H9 (cell line): ENCODE measurements at regions not wholly inside any gene's neighbourhood (a gene's known extent, or its start where the extent isn't known, plus 50 kb on each side); places are given as distances from the start of the nearest gene placed in this dataset.

Source experiments
- DNase-seq: peaks from one replicate; pipeline ENCODE4 v3.0.0-alpha.2; 2017
- H2AFZ ChIP-seq: one replicate; pipeline ENCODE4 v1.6.1; 2013; ENCODE audit warnings: mild to moderate bottlenecking, low read length, control low read depth, moderate library complexity
- H2AK5ac ChIP-seq: 2 replicates; pipeline ENCODE4 v1.6.1; 2013; ENCODE audit warnings: low read length, control low read depth, mixed read lengths; ENCODE audit not compliant: insufficient read length
- H2BK120ac ChIP-seq: one replicate; pipeline ENCODE4 v1.6.1; 2013; ENCODE audit warnings: low read depth, mild to moderate bottlenecking, low read length, control low read depth, inconsistent platforms; ENCODE audit not compliant: poor library complexity, severe bottlenecking
- H2BK12ac ChIP-seq: 2 replicates; pipeline ENCODE4 v1.6.1; 2013; ENCODE audit warnings: low read length, control low read depth, mixed read lengths, low read depth; ENCODE audit not compliant: insufficient read length
- H2BK15ac ChIP-seq: 2 replicates; pipeline ENCODE4 v1.6.1; 2013; ENCODE audit warnings: low read depth, low read length, control low read depth
- H2BK20ac ChIP-seq: one replicate; pipeline ENCODE4 v1.6.1; 2013; ENCODE audit warnings: low read depth, mild to moderate bottlenecking, low read length, control low read depth, inconsistent platforms; ENCODE audit not compliant: poor library complexity, severe bottlenecking
- H2BK5ac ChIP-seq: 2 replicates; pipeline ENCODE4 v1.6.1; 2013; ENCODE audit warnings: low read length, control low read depth, mixed read lengths; ENCODE audit not compliant: insufficient read length
- H3K14ac ChIP-seq: 2 replicates; pipeline ENCODE4 v1.6.1; 2013; ENCODE audit warnings: low read length, control low read depth; ENCODE audit not compliant: insufficient read depth
- H3K18ac ChIP-seq: 2 replicates; pipeline ENCODE4 v1.6.1; 2013; ENCODE audit warnings: low read depth, mild to moderate bottlenecking, mixed read lengths, low read length, control low read depth; ENCODE audit not compliant: insufficient read length
- H3K23ac ChIP-seq: 2 replicates; pipeline ENCODE4 v1.6.1; 2013; ENCODE audit warnings: low read length, control low read depth, mixed read lengths, low read depth; ENCODE audit not compliant: insufficient read length
- H3K23me2 ChIP-seq: 2 replicates; pipeline ENCODE4 v1.6.1; 2013; ENCODE audit warnings: low read depth, mild to moderate bottlenecking, mixed read lengths, low read length, control low read depth; ENCODE audit not compliant: insufficient read length, poor library complexity, severe bottlenecking
- H3K27ac ChIP-seq: 2 replicates; pipeline ENCODE4 v1.5.1; 2013; ENCODE audit warnings: low read length, control low read depth, mixed read lengths, low read depth; ENCODE audit not compliant: insufficient read length
- H3K27me3 ChIP-seq: 2 replicates; pipeline ENCODE4 v1.6.1; 2013; ENCODE audit warnings: low read length, control low read depth, inconsistent platforms; ENCODE audit not compliant: insufficient read depth
- H3K4ac ChIP-seq: 2 replicates; pipeline ENCODE4 v1.6.1; 2013; ENCODE audit warnings: low read depth, mild to moderate bottlenecking, control low read depth, inconsistent platforms, low read length, moderate library complexity
- H3K4me1 ChIP-seq: 2 replicates; pipeline ENCODE4 v1.6.1; 2013; ENCODE audit warnings: low read length, control low read depth, inconsistent platforms; ENCODE audit not compliant: insufficient read depth
- H3K4me2 ChIP-seq: 2 replicates; pipeline ENCODE4 v1.6.1; 2013; ENCODE audit warnings: low read length, control low read depth, mixed read lengths; ENCODE audit not compliant: insufficient read length, insufficient read depth
- H3K56ac ChIP-seq: 2 replicates; pipeline ENCODE4 v1.6.1; 2013; ENCODE audit warnings: low read depth, mild to moderate bottlenecking, mixed read lengths, low read length, control low read depth; ENCODE audit not compliant: insufficient read length
- H3K79me1 ChIP-seq: 2 replicates; pipeline ENCODE4 v1.6.1; 2013; ENCODE audit warnings: low read depth, mild to moderate bottlenecking, moderate library complexity, low read length, control low read depth, inconsistent platforms; ENCODE audit not compliant: insufficient read depth, poor library complexity, severe bottlenecking
- H3K79me2 ChIP-seq: 2 replicates; pipeline ENCODE4 v1.6.1; 2013; ENCODE audit warnings: low read length, control low read depth, inconsistent platforms; ENCODE audit not compliant: insufficient read depth
- H3K9ac ChIP-seq: 2 replicates; pipeline ENCODE4 v1.6.1; 2013; ENCODE audit warnings: low read length, control low read depth, mixed read lengths; ENCODE audit not compliant: insufficient read length; ENCODE audit errors: extremely low read depth
- H3K9me3 ChIP-seq: one replicate; pipeline ENCODE4 v1.6.1; 2013; ENCODE audit warnings: low read depth, low read length, inconsistent platforms; ENCODE audit not compliant: control insufficient read depth
- H3T11ph ChIP-seq: one replicate; pipeline ENCODE4 v1.6.1; 2013; ENCODE audit warnings: mild to moderate bottlenecking, low read length, control low read depth, inconsistent platforms
- H4K20me1 ChIP-seq: one replicate; pipeline ENCODE4 v1.6.1; 2013; ENCODE audit not compliant: control insufficient read depth, insufficient read length, insufficient read depth
- H4K5ac ChIP-seq: 2 replicates; pipeline ENCODE4 v1.6.1; 2013; ENCODE audit warnings: low read depth, mild to moderate bottlenecking, mixed read lengths, low read length, control low read depth; ENCODE audit not compliant: insufficient read length
- H4K8ac ChIP-seq: replicated peaks from 2 replicates; pipeline ENCODE4 v1.6.1; 2013; ENCODE audit warnings: low read length, control low read depth, mixed read lengths, low read depth; ENCODE audit not compliant: insufficient read length
- H4K91ac ChIP-seq: 2 replicates; pipeline ENCODE4 v1.6.1; 2013; ENCODE audit warnings: low read depth, mild to moderate bottlenecking, moderate library complexity, mixed read lengths, low read length, control low read depth; ENCODE audit not compliant: insufficient read length
- H3K27ac Mint-ChIP-seq, 3 experiments: 2 replicates in 2 of 3; 3 replicates in 1 of 3; pipeline ENCODE4 v1.8.0; 2020 to 2021; ENCODE audit warnings: mixed read lengths in 3 of 3, mild to moderate bottlenecking in 1 of 3, moderate library complexity in 1 of 3
- H3K27me3 Mint-ChIP-seq: 2 replicates; pipeline ENCODE4 v1.8.0; 2021; ENCODE audit warnings: low read depth, mild to moderate bottlenecking, moderate library complexity, mixed read lengths
- H3K36me3 Mint-ChIP-seq, 3 experiments: 2 replicates in 2 of 3; 3 replicates in 1 of 3; pipeline ENCODE4 v1.8.0; 2020 to 2021; ENCODE audit warnings: low read depth in 3 of 3, mixed read lengths in 3 of 3; ENCODE audit not compliant: insufficient read depth in 1 of 3
- H3K4me1 Mint-ChIP-seq, 2 experiments: 2 replicates each; pipeline ENCODE4 v1.8.0; 2020; ENCODE audit warnings: mixed read lengths in 2 of 2
- H3K4me3 Mint-ChIP-seq, 2 experiments: 2 replicates in 1 of 2; 3 replicates in 1 of 2; pipeline ENCODE4 v1.8.0; 2020 to 2021; ENCODE audit warnings: mild to moderate bottlenecking in 2 of 2, mixed read lengths in 2 of 2, moderate library complexity in 1 of 2
- H3K9me3 Mint-ChIP-seq, 2 experiments: 2 replicates in 1 of 2; 3 replicates in 1 of 2; pipeline ENCODE4 v1.8.0; 2020; ENCODE audit warnings: mild to moderate bottlenecking in 2 of 2, mixed read lengths in 2 of 2, moderate library complexity in 1 of 2
- WGBS: extraction: QIAGEN DNeasy Blood & Tissue Kit; methylation state at CpG from one replicate; pipeline ENCODE4 v1.1.7; 2013; ENCODE audit warnings: missing lambda C conversion rate, low lambda C conversion rate, mixed read lengths; ENCODE audit not compliant: insufficient read length; ENCODE audit errors: extremely low coverage; 5-methylcytosine and 5-hydroxymethylcytosine counted together
- TF ChIP-seq, protein P1 (sequence below): fragments of 200-600 bp; sonication (generic); conservative IDR thresholded peaks from 3 replicates; pipeline ENCODE4 v1.8.0; 2021; ENCODE audit warnings: antibody characterized with exemption, mild to moderate bottlenecking

DNA sequence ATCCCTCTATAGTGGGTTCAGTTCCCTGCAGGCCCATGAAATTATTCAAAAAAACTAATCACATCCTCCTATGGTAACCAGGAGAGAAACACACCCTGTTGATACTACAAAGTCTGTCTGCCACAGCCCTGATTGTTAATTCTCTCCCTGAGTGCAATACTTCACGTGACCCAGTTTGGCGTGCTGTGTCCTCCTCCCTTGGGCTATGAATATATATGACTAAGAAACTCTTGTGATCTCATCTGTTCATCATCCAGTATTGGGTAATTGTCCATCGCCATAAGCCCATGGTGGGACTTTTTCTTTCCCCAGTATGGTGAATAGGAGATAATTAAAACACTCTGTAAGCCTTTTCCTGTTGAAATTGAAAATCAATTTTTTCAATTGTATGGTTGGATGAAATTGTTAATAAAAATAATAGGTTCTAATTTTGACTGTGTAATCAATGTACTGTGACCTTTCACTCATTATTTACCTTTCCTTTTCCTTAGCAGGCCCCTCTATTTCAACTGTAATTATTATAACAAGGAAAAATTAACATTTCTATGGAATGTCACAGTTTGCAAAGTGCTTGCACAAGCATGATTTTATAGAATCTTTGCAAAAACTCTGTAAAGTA, 1822.6 kb downstream of the SUCLG1 start:
- no peak overlapping the region for H3K4ac ChIP-seq
- no peak overlapping the region for H4K8ac ChIP-seq
- Mint-ChIP-seq H3K9me3 (peaks cover 23 to 33% of the 10 kb centered on the region in 2 experiments; a peak in 4 of 5 replicates), H3K36me3 (peaks cover 14 to 31% (median 17%) of the 10 kb centered on the region in 3 experiments), H3K27me3 (no peaks in the 10 kb centered on the region), H3K4me3 (no peak overlapping the region), H3K4me1 (peaks cover 14 to 17% of the 10 kb centered on the region in 2 experiments; a peak in 3 of 4 replicates), H3K27ac (no peak overlapping the region)
- no peak overlapping the region for H3K23ac ChIP-seq
- no peak overlapping the region for H3K56ac ChIP-seq
- H3K4me1 ChIP-seq: no peaks in the 10 kb centered on the region; the same call in 1 of the 2 replicates
- H2AFZ ChIP-seq: no peak overlapping the region
- TF ChIP-seq, protein P1, sequence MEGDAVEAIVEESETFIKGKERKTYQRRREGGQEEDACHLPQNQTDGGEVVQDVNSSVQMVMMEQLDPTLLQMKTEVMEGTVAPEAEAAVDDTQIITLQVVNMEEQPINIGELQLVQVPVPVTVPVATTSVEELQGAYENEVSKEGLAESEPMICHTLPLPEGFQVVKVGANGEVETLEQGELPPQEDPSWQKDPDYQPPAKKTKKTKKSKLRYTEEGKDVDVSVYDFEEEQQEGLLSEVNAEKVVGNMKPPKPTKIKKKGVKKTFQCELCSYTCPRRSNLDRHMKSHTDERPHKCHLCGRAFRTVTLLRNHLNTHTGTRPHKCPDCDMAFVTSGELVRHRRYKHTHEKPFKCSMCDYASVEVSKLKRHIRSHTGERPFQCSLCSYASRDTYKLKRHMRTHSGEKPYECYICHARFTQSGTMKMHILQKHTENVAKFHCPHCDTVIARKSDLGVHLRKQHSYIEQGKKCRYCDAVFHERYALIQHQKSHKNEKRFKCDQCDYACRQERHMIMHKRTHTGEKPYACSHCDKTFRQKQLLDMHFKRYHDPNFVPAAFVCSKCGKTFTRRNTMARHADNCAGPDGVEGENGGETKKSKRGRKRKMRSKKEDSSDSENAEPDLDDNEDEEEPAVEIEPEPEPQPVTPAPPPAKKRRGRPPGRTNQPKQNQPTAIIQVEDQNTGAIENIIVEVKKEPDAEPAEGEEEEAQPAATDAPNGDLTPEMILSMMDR: no peak
- H3K14ac ChIP-seq: no peak overlapping the region
- peaks cover 21% of the 10 kb centered on the region for H3K9me3 ChIP-seq
- H3K18ac ChIP-seq: no peak overlapping the region
- no peaks in the 10 kb centered on the region for H3K27me3 ChIP-seq
- no peak overlapping the region for H3K4me2 ChIP-seq
- H3K79me2 ChIP-seq: no peaks in the 10 kb centered on the region
- no peak overlapping the region for H2BK120ac ChIP-seq
- H4K20me1 ChIP-seq: no peaks in the 10 kb centered on the region
- no peaks in the 10 kb centered on the region for H3K79me1 ChIP-seq
- H4K5ac ChIP-seq: no peak overlapping the region
- no peak overlapping the region for H3T11ph ChIP-seq
- no peaks in the 10 kb centered on the region for H3K23me2 ChIP-seq
- no CpG with 5 or more reads among the region's 3 CpGs for WGBS
- H3K27ac ChIP-seq: no peak overlapping the region
- H4K91ac ChIP-seq: no peak overlapping the region
- H2BK15ac ChIP-seq: no peak overlapping the region
- H2BK20ac ChIP-seq: no peak overlapping the region
- no peak overlapping the region for H2AK5ac ChIP-seq
- no peak overlapping the region for H3K9ac ChIP-seq
- no peak overlapping the region for H2BK5ac ChIP-seq
- H2BK12ac ChIP-seq: no peak overlapping the region
- DNase-seq: no peak
